NOMO-1 treated with dmso at 0.1 percent for 144 hours (cell line): ENCODE measurements at regions not wholly inside any gene's neighbourhood (a gene's known extent, or its start where the extent isn't known, plus 50 kb on each side); places are given as distances from the start of the nearest gene placed in this dataset.

Experiments used
- DNase-seq: peaks from one replicate; lab custom pipeline; 2025; ENCODE audit not compliant: unreplicated experiment; lab: John Stamatoyannopoulos, UW

DNA sequence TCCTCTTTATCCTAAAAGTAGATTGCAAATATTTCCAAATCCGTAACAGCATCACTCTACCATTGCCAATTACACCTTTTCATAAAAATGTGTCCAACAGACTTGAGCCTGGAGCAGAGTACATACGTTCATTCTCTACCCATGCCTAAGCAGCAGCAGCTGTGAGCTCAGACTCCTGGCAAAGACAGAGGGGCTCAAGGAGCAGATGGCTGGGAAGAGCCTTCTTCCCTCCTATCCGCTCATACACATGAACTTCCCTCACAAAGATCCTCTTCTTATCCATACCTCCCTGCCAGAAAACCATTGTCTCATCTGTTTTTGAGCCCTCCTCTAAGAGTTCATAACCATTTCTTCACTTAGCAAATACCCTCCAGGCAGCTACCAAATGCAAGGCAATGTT lies 164.3 kb upstream of the ARL4C start:
- no peak for DNase-seq

DNA sequence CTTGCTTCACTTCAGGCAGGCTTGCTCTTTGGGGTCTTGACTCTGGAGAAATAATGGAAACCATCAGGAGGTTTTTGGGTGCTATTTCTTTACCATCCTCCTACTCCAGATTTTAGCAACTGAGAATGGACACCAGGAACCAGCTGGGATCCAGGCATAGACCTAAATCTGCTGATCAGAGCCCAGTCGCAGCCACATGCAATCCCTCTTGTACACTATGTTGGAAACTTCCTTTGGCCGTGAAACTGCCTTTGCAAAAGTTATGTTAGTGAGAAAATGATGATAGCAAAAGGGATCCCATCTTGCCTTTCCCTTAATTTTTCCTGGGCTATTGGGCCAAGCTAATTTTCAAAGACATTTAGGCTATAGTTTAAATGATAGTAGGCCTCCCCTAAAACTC lies 158.8 kb upstream of the ARL4C start:
- DNase-seq = no peak

DNA sequence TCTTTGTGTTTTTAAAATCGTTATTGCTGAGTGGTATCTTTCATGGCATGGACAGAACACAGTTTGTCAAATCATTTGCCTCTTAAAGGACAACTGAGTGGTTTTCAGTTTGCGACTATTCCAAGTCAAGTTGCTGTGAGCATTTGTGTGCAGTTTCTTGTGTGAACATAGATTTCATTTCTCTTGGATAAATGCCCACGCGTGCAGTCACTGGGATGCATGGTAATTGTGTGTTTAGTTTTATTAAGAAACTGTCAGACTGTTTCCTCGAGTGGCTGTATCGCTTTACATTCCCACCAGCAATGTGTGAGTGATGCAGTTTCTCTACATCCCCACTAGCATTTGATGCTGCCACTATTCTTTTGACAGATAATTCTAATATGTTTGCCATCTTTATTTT lies 154.0 kb upstream of the ARL4C start:
- no peak for DNase-seq

- no peak for DNase-seq
Measured at GRCh38 chr2:234649951-234650350, 153.1 kb upstream of the ARL4C start.

DNA sequence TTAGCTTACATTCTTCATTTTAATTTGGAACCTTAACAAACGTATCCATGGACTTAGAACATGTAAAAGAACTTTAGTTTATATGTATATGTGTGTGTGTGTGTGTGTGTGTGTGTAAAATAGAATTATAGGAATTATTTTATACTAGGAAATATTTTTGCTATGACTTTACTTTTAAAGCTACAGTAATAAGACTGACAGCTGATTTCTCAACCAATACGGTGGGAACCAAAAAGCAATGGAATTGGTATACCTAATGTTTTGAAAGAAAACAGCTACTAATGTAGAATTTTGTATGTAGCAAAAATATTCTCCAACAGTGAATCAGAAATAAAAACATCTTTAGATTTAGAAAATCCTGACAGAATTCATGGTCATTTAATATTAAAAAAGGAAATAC lies 146.5 kb upstream of the ARL4C start:
- no peak for DNase-seq

DNA sequence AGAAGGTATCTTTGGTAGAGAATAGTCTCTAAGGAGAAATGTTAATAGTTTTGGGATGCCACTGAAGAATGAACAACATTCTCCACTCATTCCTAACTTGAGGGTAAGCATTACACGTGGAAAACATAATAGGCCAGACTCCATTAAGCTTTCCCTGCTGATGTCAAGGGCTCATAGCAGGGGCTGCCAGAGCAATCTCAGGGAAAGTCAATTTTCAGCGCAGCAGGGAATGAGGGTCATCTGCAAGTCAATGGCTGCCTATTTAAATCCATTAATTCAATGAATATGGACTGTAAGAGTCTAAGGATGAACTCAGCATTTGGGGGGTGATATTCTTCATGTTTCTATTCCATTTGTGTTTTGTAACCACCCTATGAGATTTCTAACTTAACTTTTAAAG lies 144.2 kb upstream of the ARL4C start:
- DNase-seq = no peak

- no peak for DNase-seq
Measured at GRCh38 chr2:234640657-234641056, 143.8 kb upstream of the ARL4C start.

DNA sequence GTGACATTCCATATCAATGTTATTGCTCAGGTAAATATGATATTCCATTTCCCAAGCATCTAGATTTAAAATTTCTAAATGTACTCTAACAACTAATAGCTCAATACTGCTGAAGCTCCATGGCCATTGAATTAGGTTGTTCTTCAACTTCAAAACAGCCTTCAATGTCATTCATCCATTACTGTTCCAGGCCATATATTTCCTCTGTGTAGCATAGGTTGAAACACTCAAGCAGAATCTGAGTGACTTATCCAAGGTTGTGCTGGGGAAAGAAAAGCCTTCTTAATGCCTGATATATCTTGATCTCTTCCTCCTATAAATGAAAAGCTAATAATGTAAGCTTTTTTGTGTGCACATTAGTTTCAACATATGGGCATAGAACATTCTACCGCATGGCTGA lies 142.1 kb upstream of the ARL4C start:
- no peak for DNase-seq

DNA sequence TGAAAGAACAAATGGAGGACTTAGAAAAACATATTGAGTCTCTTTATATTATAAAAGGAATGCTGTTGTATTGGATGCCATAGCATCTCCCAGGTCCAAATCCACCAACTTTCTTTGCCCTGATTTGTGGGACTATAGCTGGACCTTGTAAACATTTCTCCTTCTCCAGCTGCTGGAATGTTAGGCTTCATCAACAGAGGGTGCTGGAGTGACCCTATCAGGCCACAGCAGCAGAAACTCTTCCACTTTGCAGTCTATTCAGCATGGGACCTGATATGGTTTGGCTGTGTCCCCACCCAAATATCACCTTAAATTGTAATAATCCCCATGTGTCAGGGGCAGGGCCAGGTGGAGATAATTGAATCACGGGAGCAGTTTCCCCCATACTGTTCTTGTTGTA lies 138.4 kb upstream of the ARL4C start:
- no peak for DNase-seq

GRCh38 chr2:234633581-234634230 lies 136.8 kb upstream of the ARL4C start:
- DNase-seq = no peak

GRCh38 chr2:234632527-234633391 lies 135.9 kb upstream of the ARL4C start:
- no peak for DNase-seq

DNA sequence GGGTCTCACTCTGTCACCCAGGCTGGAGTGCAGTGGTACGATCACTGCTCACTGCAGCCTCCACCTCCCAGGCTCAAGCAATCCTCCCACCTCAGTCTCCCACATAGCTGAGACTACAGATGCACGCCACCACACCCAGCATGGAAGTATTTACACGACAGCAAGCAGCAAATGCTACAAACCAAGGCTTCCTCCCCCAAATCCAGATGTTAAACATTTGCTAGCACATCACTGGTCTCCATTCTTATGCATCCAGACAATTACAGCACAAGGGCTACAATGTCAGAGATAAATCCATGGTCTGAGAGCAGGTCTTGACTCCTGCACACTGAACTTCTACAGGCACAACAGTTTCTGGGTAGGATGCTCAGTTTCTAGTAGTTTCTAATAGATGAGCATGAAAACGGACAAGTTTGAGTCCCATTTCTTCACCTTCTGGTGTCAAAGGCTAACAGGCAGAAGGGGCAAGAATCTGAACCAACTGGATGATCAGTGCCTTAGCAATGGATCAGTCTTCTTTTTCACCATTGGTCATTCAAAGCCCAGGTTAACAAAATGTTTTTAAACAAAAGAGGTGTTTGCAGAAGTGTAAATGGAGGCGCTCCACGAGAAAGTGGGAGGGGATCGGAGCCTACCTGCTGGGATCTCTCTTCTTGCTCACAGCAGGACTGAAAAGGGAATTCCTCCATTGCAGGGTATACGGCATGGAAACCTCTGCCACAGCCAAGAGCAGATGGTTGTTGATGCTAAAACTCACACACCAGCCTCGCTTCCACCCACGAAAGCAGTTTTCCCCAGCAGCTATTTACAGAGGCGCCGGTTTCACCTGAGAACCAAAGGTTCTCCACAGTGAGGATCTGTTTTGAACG lies 135.0 kb upstream of the ARL4C start:
- DNase-seq = no peak

- no peak for DNase-seq
Measured at GRCh38 chr2:234630801-234631261, 133.9 kb upstream of the ARL4C start.

- DNase-seq = no peak
Measured at GRCh38 chr2:234629596-234629995, 132.7 kb upstream of the ARL4C start.

- no peak for DNase-seq
Measured at GRCh38 chr2:234628953-234629352, 132.1 kb upstream of the ARL4C start.

GRCh38 chr2:234627308-234627707 lies 130.4 kb upstream of the ARL4C start:
- DNase-seq = no peak

- no peak for DNase-seq
Measured at GRCh38 chr2:234626566-234627130, 129.8 kb upstream of the ARL4C start.

DNA sequence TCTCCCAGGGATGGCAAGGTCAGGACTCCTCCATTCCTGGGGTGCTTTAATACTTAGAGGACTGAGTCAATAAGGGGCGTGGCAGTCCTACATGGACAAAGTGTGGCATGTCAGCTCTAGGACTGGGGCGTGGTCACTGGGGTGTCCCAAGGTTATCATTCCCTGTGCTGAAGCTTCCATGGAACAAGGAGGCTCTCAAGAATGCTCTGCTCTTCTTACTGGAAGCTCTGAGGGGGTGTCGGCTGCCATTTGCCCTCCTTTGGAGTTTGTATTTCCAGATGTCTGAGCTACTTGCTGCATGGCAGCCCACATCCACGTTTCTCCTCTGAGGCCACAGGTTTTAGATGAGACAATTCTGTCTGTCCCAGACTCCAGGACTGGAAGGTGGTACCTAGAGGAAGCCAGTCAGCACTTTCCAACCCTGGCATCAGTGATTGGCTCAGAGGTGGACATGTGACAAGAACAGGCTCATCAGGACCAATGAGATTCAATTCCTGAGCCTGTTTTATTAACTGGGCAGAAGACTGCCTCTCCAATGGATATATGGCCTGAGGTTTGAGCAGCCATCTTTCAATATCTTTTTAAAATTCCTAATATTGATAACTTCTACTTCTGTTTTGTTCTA lies 128.9 kb upstream of the ARL4C start:
- DNase-seq = no peak

DNA sequence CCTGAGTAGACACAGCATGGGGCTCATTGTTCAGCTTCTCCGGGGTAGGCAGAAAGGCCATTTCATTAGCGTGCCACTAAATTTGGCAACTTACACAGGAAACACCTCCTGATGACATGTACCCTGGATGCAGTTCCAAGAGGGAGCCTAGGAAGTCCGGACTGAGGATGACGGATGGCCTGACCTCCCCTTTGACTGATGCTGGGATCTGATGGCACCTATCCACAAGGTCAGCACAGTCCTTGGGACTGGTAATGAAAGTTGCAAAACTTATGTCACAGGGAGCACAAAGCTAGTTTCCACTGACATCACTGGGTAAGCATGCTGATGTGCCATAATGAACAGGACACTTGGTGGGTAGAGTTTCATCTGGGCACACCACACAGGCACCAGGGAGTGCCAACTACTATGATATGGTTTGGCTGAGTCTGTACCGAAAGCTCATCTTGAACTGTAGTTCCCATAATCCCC lies 126.7 kb upstream of the ARL4C start:
- DNase-seq = no peak

DNA sequence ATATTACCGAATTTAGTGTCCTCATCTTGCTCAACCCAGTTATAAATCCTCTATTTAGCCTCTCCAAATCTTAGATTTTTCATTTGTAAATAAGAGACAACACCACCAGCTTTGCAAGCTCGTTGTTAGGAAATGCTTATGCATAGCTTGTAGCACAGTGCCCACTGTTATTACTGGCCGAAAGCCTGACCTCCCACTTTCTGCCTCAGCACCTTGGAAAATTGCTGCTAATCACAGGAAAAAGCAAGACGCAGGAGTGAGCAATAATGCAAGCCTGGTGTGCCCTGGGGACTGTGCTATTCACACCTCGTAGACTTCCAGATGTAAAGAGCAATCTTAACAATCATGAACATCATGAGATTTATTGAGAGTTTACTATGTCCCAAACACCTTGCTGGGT lies 124.2 kb upstream of the ARL4C start:
- DNase-seq = no peak

DNA sequence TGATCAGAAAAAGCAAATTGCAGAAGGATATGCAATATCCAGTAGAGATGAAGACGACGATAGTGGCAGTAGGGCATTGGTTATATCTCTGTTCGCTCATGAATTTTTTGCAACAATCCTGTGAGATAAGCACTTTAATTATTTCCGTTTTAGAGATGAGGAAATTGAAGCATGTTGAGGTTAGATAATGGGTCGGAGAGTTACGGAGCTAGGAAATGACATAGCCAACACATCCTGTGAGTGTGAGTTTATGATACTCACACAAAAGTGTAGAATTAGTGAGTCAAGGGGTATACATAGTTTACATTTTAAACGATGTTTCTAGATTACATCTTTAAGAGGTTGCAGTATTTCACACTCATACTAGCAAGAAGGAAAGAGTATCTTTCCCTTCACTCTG lies 123.1 kb upstream of the ARL4C start:
- DNase-seq = peak; percentile 46
